Choroid plexus epithelial cell (primary cell): ENCODE measurements at regions not wholly inside any gene's neighbourhood (a gene's known extent, or its start where the extent isn't known, plus 50 kb on each side); places are given as distances from the start of the nearest gene placed in this dataset.

Experiments used
- DNase-seq: peaks from one replicate; pipeline ENCODE4 v3.0.0-alpha.2; 2010; ENCODE audit warnings: low read depth
- H3K4me3 ChIP-seq: 2 replicates; pipeline ENCODE4 v1.5.1; 2011; ENCODE audit warnings: low read depth, mild to moderate bottlenecking, control low read depth, low read length, moderate library complexity
- CTCF ChIP-seq: conservative IDR thresholded peaks from 2 replicates; pipeline ENCODE4 v1.5.1; 2011; ENCODE audit warnings: low read depth, mild to moderate bottlenecking, control low read depth, inconsistent platforms, low read length, moderate library complexity

GRCh38 chr2:118505436-118505835 is 342.0 kb downstream of the EN1 start:
- no peak for DNase-seq
- TF ChIP-seq CTCF, result no peak
- H3K4me3 ChIP-seq, result no peak overlapping the region

GRCh38 chr2:118502106-118502505 is 345.3 kb downstream of the EN1 start:
- no peak overlapping the region for H3K4me3 ChIP-seq
- DNase-seq, result no peak
- no peak for TF ChIP-seq CTCF

- no peak overlapping the region for H3K4me3 ChIP-seq
- TF ChIP-seq CTCF, result no peak
- DNase-seq, result no peak
Measured at GRCh38 chr2:118498943-118499342, 348.5 kb downstream of the EN1 start.

GRCh38 chr2:118496870-118497611 is 350.4 kb downstream of the EN1 start:
- no peak overlapping the region for H3K4me3 ChIP-seq
- no peak for DNase-seq
- TF ChIP-seq CTCF, result no peak

- DNase-seq, result no peak
- no peak overlapping the region for H3K4me3 ChIP-seq
- no peak for TF ChIP-seq CTCF
Measured at GRCh38 chr2:118496467-118496866, 351.0 kb downstream of the EN1 start.

- no peak for DNase-seq
- TF ChIP-seq CTCF, result no peak
- H3K4me3 ChIP-seq, result no peak overlapping the region
Measured at GRCh38 chr2:118495290-118495689, 352.2 kb downstream of the EN1 start.

GRCh38 chr2:118493213-118493612 is 354.2 kb downstream of the EN1 start:
- DNase-seq, result no peak
- no peak for TF ChIP-seq CTCF
- no peak overlapping the region for H3K4me3 ChIP-seq
